IMR-90 (cell line): ENCODE measurements at regions not wholly inside any gene's neighbourhood (a gene's known extent, or its start where the extent isn't known, plus 50 kb on each side); places are given as distances from the start of the nearest gene placed in this dataset.

ENCODE experiments used
- ATAC-seq: fragments of 200-7000 bp; cut with Tn5 transposase; 2 replicates; pipeline ENCODE4 v1.9.1; 2020; ENCODE audit warnings: low read depth, mild to moderate bottlenecking, moderate library complexity
- BruUV-seq: library from RNA; stranded (reverse); fragments of 400-500 nt; replicated peaks from 2 replicates; lab custom pipeline; 2021; lab: Mats Ljungman, UMichigan
- CTCF ChIA-PET: fragments of 300-600 bp; formaldehyde crosslinking; extraction: SDS; loops from one replicate; lab custom pipeline; 2021; ENCODE audit warnings: antibody characterized with exemption; lab: Yijun Ruan, JAX
- POLR2A ChIA-PET: fragments of 300-600 bp; sonication (Branson Sonifier 250); formaldehyde crosslinking; loops from one replicate; lab custom pipeline; 2022; ENCODE audit warnings: antibody characterized with exemption; ENCODE audit not compliant: unreplicated experiment; lab: Charles Lee
- DNase-seq: peaks from one replicate; pipeline ENCODE4 v3.0.0; 2013
- H2AFZ ChIP-seq: replicated peaks from 2 replicates; pipeline ENCODE3; 2013; ENCODE audit warnings: low read length, mild to moderate bottlenecking; ENCODE audit not compliant: poor library complexity
- H2AK5ac ChIP-seq: 2 replicates; pipeline ENCODE4 v1.6.1; 2013; ENCODE audit warnings: low read depth, low read length, inconsistent platforms
- H2AK9ac ChIP-seq: replicated peaks from 2 replicates; pipeline ENCODE3; 2013; ENCODE audit warnings: mild to moderate bottlenecking, low read depth, low read length, moderate library complexity; ENCODE audit not compliant: poor library complexity
- H2BK120ac ChIP-seq: 2 replicates; pipeline ENCODE4 v1.6.1; 2013; ENCODE audit warnings: low read depth, low read length, inconsistent platforms
- H2BK15ac ChIP-seq: 3 replicates; pipeline ENCODE4 v1.6.1; 2013; ENCODE audit warnings: low read depth, low read length, inconsistent platforms
- H2BK20ac ChIP-seq: 2 replicates; pipeline ENCODE4 v1.6.1; 2013; ENCODE audit warnings: low read depth, mild to moderate bottlenecking, inconsistent platforms, low read length, moderate library complexity
- H2BK5ac ChIP-seq: 2 replicates; pipeline ENCODE4 v1.6.1; 2013; ENCODE audit warnings: mild to moderate bottlenecking, low read depth, low read length, inconsistent platforms; ENCODE audit not compliant: poor library complexity, severe bottlenecking
- H3K14ac ChIP-seq: replicated peaks from 2 replicates; pipeline ENCODE4 v1.6.1; 2013; ENCODE audit warnings: low read depth, low read length, inconsistent platforms
- H3K18ac ChIP-seq: 2 replicates; pipeline ENCODE4 v1.6.1; 2013; ENCODE audit warnings: low read depth, low read length, control low read depth
- H3K23ac ChIP-seq: 2 replicates; pipeline ENCODE4 v1.6.1; 2013; ENCODE audit warnings: low read depth, low read length, inconsistent platforms
- H3K27ac ChIP-seq: 2 replicates; pipeline ENCODE4 v1.5.1; 2013; ENCODE audit warnings: mild to moderate bottlenecking, control low read depth, low read length; ENCODE audit not compliant: insufficient read depth
- H3K27me3 ChIP-seq: 2 replicates; pipeline ENCODE4 v1.6.1; 2013; ENCODE audit warnings: low read length; ENCODE audit not compliant: control insufficient read depth, insufficient read depth
- H3K36me3 ChIP-seq: 2 replicates; pipeline ENCODE4 v1.6.1; 2013; ENCODE audit warnings: low read length, mixed read lengths; ENCODE audit not compliant: control insufficient read depth, insufficient read depth
- H3K4ac ChIP-seq: 2 replicates; pipeline ENCODE4 v1.6.1; 2013; ENCODE audit warnings: low read depth, low read length, inconsistent platforms
- H3K4me1 ChIP-seq: 2 replicates; pipeline ENCODE4 v1.6.1; 2013; ENCODE audit warnings: low read length, mixed read lengths; ENCODE audit not compliant: control insufficient read depth, insufficient read depth
- H3K4me2 ChIP-seq: 2 replicates; pipeline ENCODE4 v1.6.1; 2013; ENCODE audit warnings: low read depth, mild to moderate bottlenecking, control low read depth, low read length, moderate library complexity
- H3K4me3 ChIP-seq: 2 replicates; pipeline ENCODE4 v1.5.1; 2013; ENCODE audit warnings: low read depth, mild to moderate bottlenecking, control low read depth, low read length, moderate library complexity; ENCODE audit not compliant: insufficient read depth
- H3K56ac ChIP-seq: 2 replicates; pipeline ENCODE4 v1.6.1; 2013; ENCODE audit warnings: low read length, inconsistent platforms; ENCODE audit not compliant: insufficient read depth; ENCODE audit errors: extremely low read depth
- H3K79me1 ChIP-seq, 2 experiments: 2 replicates each; pipeline ENCODE4 v1.6.1; 2013; ENCODE audit warnings: low read length in 2 of 2, inconsistent platforms in 1 of 2, low read depth in 1 of 2
- H3K9ac ChIP-seq: 2 replicates; pipeline ENCODE4 v1.6.1; 2013; ENCODE audit warnings: low read depth, low read length, control low read depth
- H3K9me1 ChIP-seq: 2 replicates; pipeline ENCODE4 v1.6.1; 2013; ENCODE audit warnings: low read length, inconsistent platforms; ENCODE audit not compliant: insufficient read depth
- H3K9me3 ChIP-seq: 2 replicates; pipeline ENCODE4 v1.6.1; 2013; ENCODE audit warnings: low read length; ENCODE audit not compliant: control insufficient read depth, insufficient read depth
- H4K20me1 ChIP-seq: 2 replicates; pipeline ENCODE4 v1.6.1; 2013; ENCODE audit warnings: low read length, inconsistent platforms; ENCODE audit not compliant: insufficient read depth
- H4K5ac ChIP-seq: 2 replicates; pipeline ENCODE4 v1.6.1; 2013; ENCODE audit warnings: mild to moderate bottlenecking, low read depth, low read length, control low read depth
- H4K8ac ChIP-seq, 2 experiments: 2 replicates each; pipeline ENCODE4 v1.6.1; 2013; ENCODE audit warnings: low read depth in 2 of 2, low read length in 2 of 2, control low read depth in 1 of 2, inconsistent platforms in 1 of 2
- H4K91ac ChIP-seq: 2 replicates; pipeline ENCODE4 v1.6.1; 2013; ENCODE audit warnings: low read depth, low read length, inconsistent platforms; ENCODE audit not compliant: insufficient read depth
- BHLHE40 ChIP-seq: fragments of 150-350 bp; IDR thresholded peaks from 2 replicates; pipeline ENCODE4 v1.6.1; 2016; ENCODE audit warnings: mild to moderate bottlenecking, low read depth, low read length
- CEBPB ChIP-seq: IDR thresholded peaks from 2 replicates; pipeline ENCODE4 v1.6.1; 2012; ENCODE audit warnings: low read depth, low read length, improper control_type of control experiment
- CHD1 ChIP-seq: IDR thresholded peaks from 2 replicates; pipeline ENCODE4 v1.6.1; 2012; ENCODE audit warnings: low read depth, low read length, improper control_type of control experiment
- CTCF ChIP-seq: conservative IDR thresholded peaks from 2 replicates; pipeline ENCODE4 v1.5.1; 2012; ENCODE audit warnings: mild to moderate bottlenecking, low read depth, low read length, improper control_type of control experiment
- ELK1 ChIP-seq: fragments of 150-350 bp; IDR thresholded peaks from 2 replicates; pipeline ENCODE4 v1.6.1; 2016; ENCODE audit warnings: low read depth, mild to moderate bottlenecking, low read length, moderate library complexity, borderline replicate concordance
- FOS ChIP-seq: fragments of 150-350 bp; IDR thresholded peaks from 2 replicates; pipeline ENCODE4 v1.6.1; 2016; ENCODE audit warnings: low read depth, low read length
- MAFK ChIP-seq: IDR thresholded peaks from 2 replicates; pipeline ENCODE4 v1.6.1; 2012; ENCODE audit warnings: low read depth, low read length, improper control_type of control experiment
- MAZ ChIP-seq: IDR thresholded peaks from 2 replicates; pipeline ENCODE4 v1.6.1; 2012; ENCODE audit warnings: low read depth, mild to moderate bottlenecking, low read length, improper control_type of control experiment, moderate library complexity, borderline replicate concordance
- MXI1 ChIP-seq: IDR thresholded peaks from 2 replicates; pipeline ENCODE4 v1.6.1; 2012; ENCODE audit warnings: low read depth, mild to moderate bottlenecking, low read length, moderate library complexity, borderline replicate concordance
- NFE2L2 ChIP-seq: fragments of 150-350 bp; IDR thresholded peaks from 2 replicates; pipeline ENCODE4 v1.6.1; 2016; ENCODE audit warnings: low read depth, mild to moderate bottlenecking, low read length
- POLR2A ChIP-seq: IDR thresholded peaks from 2 replicates; pipeline ENCODE4 v1.6.1; 2012; ENCODE audit warnings: mild to moderate bottlenecking, low read depth, low read length
- RAD21 ChIP-seq: IDR thresholded peaks from 2 replicates; pipeline ENCODE4 v1.6.1; 2012; ENCODE audit warnings: low read length, improper control_type of control experiment
- RCOR1 ChIP-seq: IDR thresholded peaks from 2 replicates; pipeline ENCODE4 v1.6.1; 2012; ENCODE audit warnings: mild to moderate bottlenecking, low read length, improper control_type of control experiment; ENCODE audit not compliant: insufficient replicate concordance
- RFX5 ChIP-seq: IDR thresholded peaks from 2 replicates; pipeline ENCODE4 v1.8.0; 2012; ENCODE audit warnings: low read depth, mild to moderate bottlenecking, low read length, moderate library complexity
- SMC3 ChIP-seq: fragments of 150-350 bp; IDR thresholded peaks from 2 replicates; pipeline ENCODE4 v1.6.1; 2016; ENCODE audit warnings: low read depth, mild to moderate bottlenecking, antibody characterized with exemption, low read length, moderate library complexity
- USF2 ChIP-seq: fragments of 150-350 bp; IDR thresholded peaks from 2 replicates; pipeline ENCODE4 v1.6.1; 2017; ENCODE audit warnings: mild to moderate bottlenecking, antibody characterized with exemption, low read length, low read depth
- WGBS, 2 experiments: methylation state at CpG; one replicate each; pipeline versions ENCODE4 v1.1.5 to v1.1.7; 2013; ENCODE audit warnings: missing lambda C conversion rate in 2 of 2; ENCODE audit not compliant: insufficient read length in 1 of 2; ENCODE audit errors: extremely low coverage in 2 of 2; 5-methylcytosine and 5-hydroxymethylcytosine counted together
- dilution Hi-C: fragments of 300-500 bp; cut with HindIII; formaldehyde crosslinking; loops from one replicate; pipeline ENCODE4 v1.14.3; 2018; ENCODE audit warnings: low sequenced_read_pairs; ENCODE audit not compliant: unreplicated experiment
- in situ Hi-C: fragments of 300-500 bp; cut with MboI; formaldehyde crosslinking; loops from 3 replicates; pipeline ENCODE4 v1.14.3; 2019; ENCODE audit warnings: low sequenced_read_pairs, inconsistent platforms, mixed read lengths
- intact Hi-C: fragments of 100-400 bp; cut with micrococcal nuclease; formaldehyde crosslinking; loops from 2 replicates; pipeline ENCODE4 v1.10.0; 2022

- no peak overlapping the region for H3K23ac ChIP-seq
- H2BK120ac ChIP-seq, result no peak overlapping the region
- H2BK20ac ChIP-seq, result no peak overlapping the region
- no peak overlapping the region for H2BK15ac ChIP-seq
- H3K4me1 ChIP-seq, result no peaks in the 10 kb centered on the region
- no peaks in the 10 kb centered on the region for H4K20me1 ChIP-seq
- H4K8ac ChIP-seq, result no peak overlapping the region
- no peaks in the 10 kb centered on the region; the same call in 1 of the 2 replicates for H3K9me3 ChIP-seq
- intact Hi-C loops (no loop called here), in situ Hi-C loops (no loop called here), dilution Hi-C loops (no loop called here)
- H3K36me3 ChIP-seq, result no peaks in the 10 kb centered on the region
- WGBS, 2 experiments, result no CpG with 5 or more reads among the region's 2 CpGs
- H3K27me3 ChIP-seq, result no peaks in the 10 kb centered on the region
- no peak overlapping the region for H2BK5ac ChIP-seq
- BruUV-seq, result no TSS peak
- no peak for ATAC-seq
- H4K91ac ChIP-seq, result no peak overlapping the region
- H2AFZ ChIP-seq, result no peak overlapping the region
- no peak for DNase-seq
- no peak overlapping the region for H3K4me2 ChIP-seq
- H3K14ac ChIP-seq, result no peak overlapping the region
- H3K9ac ChIP-seq, result no peak overlapping the region
- H2AK9ac ChIP-seq, result no peak overlapping the region
- no peak overlapping the region for H3K4ac ChIP-seq
- H3K79me1 ChIP-seq, result no peaks in the 10 kb centered on the region
- no peak overlapping the region for H3K18ac ChIP-seq
- no peak overlapping the region for H2AK5ac ChIP-seq
- CTCF ChIA-PET, result no interaction called here
- H3K9me1 ChIP-seq, result no peaks in the 10 kb centered on the region
- no peak overlapping the region for H3K56ac ChIP-seq
- H4K5ac ChIP-seq, result no peak overlapping the region
- POLR2A ChIA-PET, result no interaction called here
- TF ChIP-seq CTCF (no peak), MAFK (no peak), MXI1 (no peak), ELK1 (no peak), SMC3 (no peak), CHD1 (no peak), RCOR1 (no peak), MAZ (no peak), USF2 (no peak), RFX5 (no peak), CEBPB (no peak), NFE2L2 (no peak), FOS (no peak), RAD21 (no peak), BHLHE40 (no peak), POLR2A (no peak)
- no peak overlapping the region for H3K27ac ChIP-seq
- H3K4me3 ChIP-seq, result no peak overlapping the region
Observed at GRCh38 chr6:98212468-98212867, 621.9 kb upstream of the POU3F2 start.
